Mesothelial cell of epicardium (in vitro differentiated cells): ENCODE measurements at regions not wholly inside any gene's neighbourhood (a gene's known extent, or its start where the extent isn't known, plus 50 kb on each side); places are given as distances from the start of the nearest gene placed in this dataset.

Experiments used
- DNase-seq, 2 experiments: peaks; one replicate each; pipeline ENCODE4 v3.0.0; 2021; ENCODE audit warnings: low spot score in 2 of 2; ENCODE audit not compliant: unreplicated experiment in 2 of 2
- H3K27ac Mint-ChIP-seq: 2 replicates; pipeline ENCODE4 v1.8.0; 2021; ENCODE audit warnings: mixed read lengths
- H3K27me3 Mint-ChIP-seq: 2 replicates; pipeline ENCODE4 v1.8.0; 2021; ENCODE audit warnings: low read depth, mixed read lengths
- H3K36me3 Mint-ChIP-seq: 2 replicates; pipeline ENCODE4 v1.8.0; 2021; ENCODE audit warnings: mixed read lengths
- H3K4me1 Mint-ChIP-seq: 2 replicates; pipeline ENCODE4 v1.8.0; 2021; ENCODE audit warnings: mixed read lengths
- H3K4me3 Mint-ChIP-seq: 2 replicates; pipeline ENCODE4 v1.8.0; 2021; ENCODE audit warnings: mild to moderate bottlenecking, moderate library complexity, mixed read lengths
- H3K9me3 Mint-ChIP-seq: 2 replicates; pipeline ENCODE4 v1.8.0; 2021; ENCODE audit warnings: mixed read lengths
- CTCF ChIP-seq: fragments of 200-600 bp; sonication (generic); IDR thresholded peaks from one replicate; pipeline ENCODE4 v1.5.0; 2021; ENCODE audit warnings: antibody characterized with exemption; ENCODE audit not compliant: unreplicated experiment

GRCh38 chr6:8995156-8995555, 559.8 kb upstream of the SLC35B3 start:
- Mint-ChIP-seq H3K27ac (no peak overlapping the region), H3K9me3 (peaks cover 4% of the 10 kb centered on the region)
- TF ChIP-seq CTCF, result no peak

DNA sequence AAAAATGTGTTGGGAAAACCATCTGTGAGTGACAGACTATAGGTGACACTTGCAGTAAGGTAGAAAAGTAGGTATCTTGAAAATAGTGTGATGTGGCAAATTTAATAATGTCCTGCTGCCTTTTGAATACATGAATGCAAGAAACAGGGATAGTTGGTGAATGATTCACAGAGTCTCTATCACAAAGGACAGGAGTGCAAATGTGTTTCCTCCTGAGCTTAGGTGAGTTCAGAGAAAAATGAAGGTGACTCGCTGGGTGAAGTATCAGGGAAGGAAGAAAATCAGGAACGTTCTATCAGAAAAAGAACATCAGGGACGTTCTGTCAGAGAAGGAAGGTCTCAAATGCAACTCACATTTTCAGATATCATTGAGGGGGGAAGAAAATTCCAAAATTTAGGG, 557.8 kb upstream of the SLC35B3 start:
- Mint-ChIP-seq H3K4me3 (no peak overlapping the region), H3K27ac (no peak overlapping the region), H3K9me3 (peaks cover 5% of the 10 kb centered on the region), H3K27me3 (no peaks in the 10 kb centered on the region), H3K36me3 (no peaks in the 10 kb centered on the region), H3K4me1 (peaks cover 20% of the 10 kb centered on the region)
- DNase-seq, result no peak
- TF ChIP-seq CTCF, result no peak

More at GRCh38 chr6:8995156-8995555, 559.8 kb upstream of the SLC35B3 start:
- no peaks in the 10 kb centered on the region for H3K27me3 Mint-ChIP-seq
- H3K4me1 Mint-ChIP-seq, result peaks cover 20% of the 10 kb centered on the region
- DNase-seq, result no peak
- no peak overlapping the region for H3K4me3 Mint-ChIP-seq
- no peaks in the 10 kb centered on the region for H3K36me3 Mint-ChIP-seq

GRCh38 chr6:8991844-8992243, 556.5 kb upstream of the SLC35B3 start:
- peaks cover 11% of the 10 kb centered on the region for H3K4me1 Mint-ChIP-seq
- no peaks in the 10 kb centered on the region for H3K36me3 Mint-ChIP-seq
- H3K27ac Mint-ChIP-seq, result peak overlapping the region; percentile 3
- no peaks in the 10 kb centered on the region for H3K27me3 Mint-ChIP-seq
- no peak overlapping the region for H3K4me3 Mint-ChIP-seq
- TF ChIP-seq CTCF, result no peak
- H3K9me3 Mint-ChIP-seq, result peaks cover 5% of the 10 kb centered on the region
- no peak for DNase-seq

GRCh38 chr6:8990075-8990474, 554.7 kb upstream of the SLC35B3 start:
- no peak overlapping the region for H3K4me3 Mint-ChIP-seq

GRCh38 chr6:8983202-8983688, 547.9 kb upstream of the SLC35B3 start:
- Mint-ChIP-seq H3K27ac (no peak overlapping the region), H3K27me3 (no peaks in the 10 kb centered on the region), H3K9me3 (peaks cover 10% of the 10 kb centered on the region), H3K36me3 (no peaks in the 10 kb centered on the region), H3K4me1 (no peaks in the 10 kb centered on the region), H3K4me3 (no peak overlapping the region)
- peak; percentile 94 for TF ChIP-seq CTCF
- DNase-seq, result peak; percentile 42 to 87

More at GRCh38 chr6:8990075-8990474, 554.7 kb upstream of the SLC35B3 start:
- no peak for TF ChIP-seq CTCF
- DNase-seq, result no peak
- Mint-ChIP-seq H3K27ac (no peak overlapping the region), H3K4me1 (peaks cover 7% of the 10 kb centered on the region), H3K27me3 (no peaks in the 10 kb centered on the region), H3K36me3 (no peaks in the 10 kb centered on the region), H3K9me3 (peaks cover 5% of the 10 kb centered on the region)

- Mint-ChIP-seq H3K27ac (no peak overlapping the region), H3K27me3 (no peaks in the 10 kb centered on the region), H3K36me3 (no peaks in the 10 kb centered on the region), H3K4me1 (no peaks in the 10 kb centered on the region), H3K4me3 (no peak overlapping the region), H3K9me3 (peaks cover 14% of the 10 kb centered on the region)
- TF ChIP-seq CTCF, result no peak
- DNase-seq, result no peak
Measured at GRCh38 chr6:8982668-8983067, 547.3 kb upstream of the SLC35B3 start.
